Mucosa of stomach (tissue), 1 donor: ENCODE measurements at regions not wholly inside any gene's neighbourhood (a gene's known extent, or its start where the extent isn't known, plus 50 kb on each side); places are given as distances from the start of the nearest gene placed in this dataset.

Source experiments
- H3K27me3 ChIP-seq: one replicate; pipeline ENCODE4 v1.7.0; 2013; ENCODE audit warnings: mild to moderate bottlenecking, low read length; ENCODE audit not compliant: control insufficient read depth, insufficient read depth
- H3K36me3 ChIP-seq: one replicate; pipeline ENCODE4 v1.7.0; 2013; ENCODE audit warnings: low read length; ENCODE audit not compliant: control insufficient read depth, insufficient read depth
- H3K4me1 ChIP-seq: one replicate; pipeline ENCODE4 v1.7.0; 2013; ENCODE audit warnings: mild to moderate bottlenecking, low read length; ENCODE audit not compliant: control insufficient read depth, insufficient read depth
- H3K4me3 ChIP-seq: one replicate; pipeline ENCODE4 v1.7.0; 2013; ENCODE audit warnings: low read length
- H3K9ac ChIP-seq: one replicate; pipeline ENCODE4 v1.7.0; 2013; ENCODE audit warnings: mild to moderate bottlenecking, low read length, moderate library complexity
- H3K9me3 ChIP-seq: one replicate; pipeline ENCODE4 v1.7.0; 2013; ENCODE audit warnings: mild to moderate bottlenecking, low read length, moderate library complexity; ENCODE audit not compliant: control insufficient read depth
- donor health status: Pancreatic carcinoma.

DNA sequence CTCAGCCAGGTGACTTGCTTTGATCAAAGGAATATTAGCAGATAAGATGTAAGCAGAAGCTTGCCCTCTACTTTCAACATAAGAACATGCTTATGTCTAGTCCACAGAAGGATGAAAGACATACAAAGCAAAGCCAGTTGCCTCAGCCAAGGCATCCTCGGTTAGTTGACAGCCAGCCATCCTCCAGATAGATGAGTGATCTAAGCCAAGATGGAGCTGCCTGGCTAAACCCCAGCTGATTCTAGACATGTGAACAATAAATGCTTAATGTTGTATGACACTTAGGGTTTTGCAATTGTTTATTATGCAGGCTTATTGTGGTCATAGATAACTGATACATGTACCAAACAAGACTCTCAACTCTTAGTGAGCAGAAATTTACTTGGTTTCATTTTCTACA, 157.6 kb upstream of the TMTC2 start:
- Histone ChIP-seq H3K27me3 (no peaks in the 10 kb centered on the region), H3K36me3 (no peaks in the 10 kb centered on the region), H3K9ac (no peak overlapping the region), H3K9me3 (no peaks in the 10 kb centered on the region), H3K4me1 (no peaks in the 10 kb centered on the region), H3K4me3 (no peak overlapping the region)

GRCh38 chr12:82529954-82530353, 156.8 kb upstream of the TMTC2 start:
- no peak overlapping the region for H3K9ac ChIP-seq
- H3K4me1 ChIP-seq = no peaks in the 10 kb centered on the region
- no peaks in the 10 kb centered on the region for H3K9me3 ChIP-seq
- no peaks in the 10 kb centered on the region for H3K27me3 ChIP-seq
- H3K4me3 ChIP-seq = no peak overlapping the region
- H3K36me3 ChIP-seq = no peaks in the 10 kb centered on the region

GRCh38 chr12:82530394-82530793, 156.3 kb upstream of the TMTC2 start:
- Histone ChIP-seq H3K4me3 (no peak overlapping the region), H3K9ac (no peak overlapping the region), H3K36me3 (no peaks in the 10 kb centered on the region)

GRCh38 chr12:82533341-82533740, 153.4 kb upstream of the TMTC2 start:
- Histone ChIP-seq H3K9ac (no peak overlapping the region), H3K9me3 (no peaks in the 10 kb centered on the region), H3K36me3 (no peaks in the 10 kb centered on the region), H3K4me3 (no peak overlapping the region), H3K27me3 (no peaks in the 10 kb centered on the region), H3K4me1 (no peaks in the 10 kb centered on the region)

More at GRCh38 chr12:82530394-82530793, 156.3 kb upstream of the TMTC2 start:
- H3K4me1 ChIP-seq = no peaks in the 10 kb centered on the region
- no peaks in the 10 kb centered on the region for H3K9me3 ChIP-seq
- no peaks in the 10 kb centered on the region for H3K27me3 ChIP-seq

- Histone ChIP-seq H3K36me3 (no peaks in the 10 kb centered on the region), H3K4me3 (no peak overlapping the region), H3K4me1 (no peaks in the 10 kb centered on the region), H3K9me3 (no peaks in the 10 kb centered on the region), H3K9ac (no peak overlapping the region), H3K27me3 (no peaks in the 10 kb centered on the region)
These were observed 149.3 kb upstream of the TMTC2 start for GRCh38 chr12:82537436-82537835.

DNA sequence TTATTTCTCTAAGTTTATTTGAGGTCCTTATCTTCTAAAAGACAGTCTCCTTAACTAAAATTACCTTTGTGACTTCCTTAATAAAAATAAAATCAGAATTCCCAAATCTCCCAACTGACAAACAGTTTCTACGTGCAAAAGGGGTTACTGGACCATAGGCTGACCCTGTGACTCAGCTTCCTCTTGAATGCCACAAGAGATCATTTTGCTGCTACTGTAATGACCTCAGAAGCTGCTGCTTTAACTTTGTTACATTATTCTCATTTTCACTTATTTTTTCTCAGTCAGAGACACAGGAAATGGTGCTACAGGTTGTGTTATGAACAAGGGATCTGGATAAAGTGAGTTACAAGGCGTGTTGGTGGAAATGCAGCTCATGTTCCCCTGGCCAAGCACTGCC, 132.2 kb upstream of the TMTC2 start:
- Histone ChIP-seq H3K4me1 (no peaks in the 10 kb centered on the region), H3K36me3 (no peaks in the 10 kb centered on the region), H3K9ac (no peak overlapping the region), H3K9me3 (no peaks in the 10 kb centered on the region), H3K27me3 (no peaks in the 10 kb centered on the region), H3K4me3 (no peak overlapping the region)

- Histone ChIP-seq H3K36me3 (no peaks in the 10 kb centered on the region), H3K9me3 (no peaks in the 10 kb centered on the region), H3K27me3 (no peaks in the 10 kb centered on the region), H3K9ac (no peak overlapping the region), H3K4me1 (no peaks in the 10 kb centered on the region), H3K4me3 (no peak overlapping the region)
These were observed 131.0 kb upstream of the TMTC2 start for GRCh38 chr12:82555699-82556098.

- no peaks in the 10 kb centered on the region for H3K9me3 ChIP-seq
- H3K4me1 ChIP-seq = peaks cover 15% of the 10 kb centered on the region
- no peak overlapping the region for H3K4me3 ChIP-seq
- no peak overlapping the region for H3K9ac ChIP-seq
- H3K36me3 ChIP-seq = no peaks in the 10 kb centered on the region
- H3K27me3 ChIP-seq = no peaks in the 10 kb centered on the region
These were observed 120.7 kb upstream of the TMTC2 start for GRCh38 chr12:82565966-82566365.

DNA sequence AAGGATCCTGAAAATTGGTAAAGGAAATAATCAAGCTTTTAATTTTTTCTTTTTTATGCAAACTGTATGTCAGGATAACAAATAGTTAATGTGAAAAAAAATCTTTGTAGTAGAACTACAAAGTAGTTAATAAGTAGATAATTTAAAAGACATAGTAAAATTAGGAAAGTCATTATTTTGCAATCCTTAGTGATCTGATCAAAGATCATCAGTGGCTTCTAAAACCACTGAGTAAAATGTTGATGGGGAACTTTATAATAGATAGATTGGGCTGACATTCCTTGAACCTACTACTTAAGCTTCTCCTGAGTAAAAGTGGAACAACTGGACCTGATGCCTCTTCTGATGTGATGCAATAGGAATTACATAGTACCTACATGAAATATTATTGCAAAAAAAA, 119.0 kb upstream of the TMTC2 start:
- peaks cover 15% of the 10 kb centered on the region for H3K4me1 ChIP-seq
- no peak overlapping the region for H3K4me3 ChIP-seq
- no peaks in the 10 kb centered on the region for H3K36me3 ChIP-seq
- H3K27me3 ChIP-seq = no peaks in the 10 kb centered on the region
- H3K9me3 ChIP-seq = no peaks in the 10 kb centered on the region
- H3K9ac ChIP-seq = no peak overlapping the region

DNA sequence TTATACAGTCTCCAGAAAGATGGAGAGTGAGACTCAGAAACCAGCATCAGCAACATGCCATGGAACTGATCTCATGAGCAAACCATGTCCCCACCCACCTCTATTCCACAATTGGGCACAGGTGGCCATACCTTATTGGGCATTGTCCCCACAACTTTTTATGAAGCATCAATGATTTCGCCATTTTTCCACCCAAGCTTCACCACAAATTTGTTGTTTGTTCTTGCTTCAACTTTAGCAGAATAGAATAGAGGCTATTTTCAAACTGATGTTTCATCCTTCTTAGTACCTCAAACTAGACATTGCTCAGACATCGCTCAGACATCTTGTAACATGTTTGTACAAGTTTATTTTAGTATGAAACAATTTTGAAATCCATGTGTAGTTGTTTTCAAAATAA, 112.5 kb upstream of the TMTC2 start:
- Histone ChIP-seq H3K9me3 (no peaks in the 10 kb centered on the region), H3K36me3 (no peaks in the 10 kb centered on the region), H3K9ac (no peak overlapping the region), H3K4me3 (no peak overlapping the region), H3K27me3 (no peaks in the 10 kb centered on the region), H3K4me1 (no peaks in the 10 kb centered on the region)

DNA sequence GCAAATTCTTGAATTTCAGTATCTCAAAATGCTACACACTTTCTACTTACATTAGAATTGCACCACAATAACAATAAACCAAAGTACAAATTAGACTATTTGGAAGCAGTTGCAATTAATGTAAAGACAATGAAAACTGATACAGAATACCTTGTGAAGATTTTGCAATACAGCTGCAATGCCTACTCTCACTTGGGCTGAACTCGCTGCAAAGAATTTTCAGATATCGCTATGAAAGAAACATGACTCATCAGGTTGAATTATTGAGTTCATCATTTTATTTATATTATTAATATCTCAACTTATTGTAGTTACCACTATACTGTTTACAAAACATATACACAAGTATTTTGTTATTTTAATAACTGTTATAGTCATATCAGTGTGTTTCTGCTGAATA, 108.0 kb upstream of the TMTC2 start:
- no peak overlapping the region for H3K9ac ChIP-seq
- no peaks in the 10 kb centered on the region for H3K9me3 ChIP-seq
- H3K4me3 ChIP-seq = no peak overlapping the region
- no peaks in the 10 kb centered on the region for H3K36me3 ChIP-seq
- no peaks in the 10 kb centered on the region for H3K4me1 ChIP-seq
- no peaks in the 10 kb centered on the region for H3K27me3 ChIP-seq

DNA sequence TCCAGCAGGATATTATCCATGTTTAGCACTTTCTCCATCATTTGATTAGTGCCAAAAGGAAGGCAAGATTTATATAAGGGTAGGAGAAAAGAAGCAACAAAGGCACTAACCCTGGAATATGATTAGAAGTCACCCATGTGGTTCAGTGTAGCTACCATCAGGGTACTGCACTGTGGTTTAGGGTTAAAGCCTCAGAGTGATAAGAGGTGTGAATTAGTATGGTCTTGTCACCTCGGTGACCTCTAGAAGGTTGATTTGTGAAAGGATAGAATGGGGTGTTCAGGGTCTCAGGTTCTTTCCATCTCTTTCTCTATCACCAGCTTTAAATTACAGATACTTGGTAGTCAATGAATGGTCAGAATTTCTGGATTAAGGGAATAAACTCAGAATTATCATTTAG, 103.0 kb upstream of the TMTC2 start:
- H3K4me1 ChIP-seq = no peaks in the 10 kb centered on the region

DNA sequence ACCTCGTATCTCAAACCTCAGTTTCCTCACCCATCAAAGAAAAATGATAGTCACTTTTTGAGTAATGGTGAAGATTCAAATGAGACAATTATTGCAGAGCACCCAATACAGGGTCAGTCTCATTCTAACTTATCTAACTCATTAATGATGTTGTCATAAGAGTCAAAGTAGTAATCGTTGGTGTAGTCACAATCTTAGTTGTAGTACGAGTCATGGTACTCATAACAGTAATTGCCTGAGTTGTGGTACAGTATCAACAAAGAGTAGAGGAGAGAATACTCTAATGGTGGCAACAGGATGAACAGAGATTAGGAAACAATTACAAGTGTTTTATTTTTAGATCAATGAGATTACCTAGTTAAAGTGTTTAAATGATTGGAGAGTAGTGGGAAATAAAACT, 93.6 kb upstream of the TMTC2 start:
- no peaks in the 10 kb centered on the region for H3K9me3 ChIP-seq
- H3K4me3 ChIP-seq = no peak overlapping the region
- H3K36me3 ChIP-seq = no peaks in the 10 kb centered on the region
- H3K4me1 ChIP-seq = no peaks in the 10 kb centered on the region
- no peak overlapping the region for H3K9ac ChIP-seq
- no peaks in the 10 kb centered on the region for H3K27me3 ChIP-seq

More for the DNA sequence above, 103.0 kb upstream of the TMTC2 start:
- H3K9me3 ChIP-seq = no peaks in the 10 kb centered on the region
- no peaks in the 10 kb centered on the region for H3K27me3 ChIP-seq
- H3K4me3 ChIP-seq = no peak overlapping the region
- no peaks in the 10 kb centered on the region for H3K36me3 ChIP-seq
- H3K9ac ChIP-seq = no peak overlapping the region
